ENCODE measurements at regions not wholly inside any gene's neighbourhood (a gene's known extent, or its start where the extent isn't known, plus 50 kb on each side); places are given as distances from the start of the nearest gene placed in this dataset.
"Not testable (repeated sequence)": the region's sequence is repeated elsewhere in the genome, so short reads cannot be mapped to it uniquely, and the experiment has no call there.

DNA sequence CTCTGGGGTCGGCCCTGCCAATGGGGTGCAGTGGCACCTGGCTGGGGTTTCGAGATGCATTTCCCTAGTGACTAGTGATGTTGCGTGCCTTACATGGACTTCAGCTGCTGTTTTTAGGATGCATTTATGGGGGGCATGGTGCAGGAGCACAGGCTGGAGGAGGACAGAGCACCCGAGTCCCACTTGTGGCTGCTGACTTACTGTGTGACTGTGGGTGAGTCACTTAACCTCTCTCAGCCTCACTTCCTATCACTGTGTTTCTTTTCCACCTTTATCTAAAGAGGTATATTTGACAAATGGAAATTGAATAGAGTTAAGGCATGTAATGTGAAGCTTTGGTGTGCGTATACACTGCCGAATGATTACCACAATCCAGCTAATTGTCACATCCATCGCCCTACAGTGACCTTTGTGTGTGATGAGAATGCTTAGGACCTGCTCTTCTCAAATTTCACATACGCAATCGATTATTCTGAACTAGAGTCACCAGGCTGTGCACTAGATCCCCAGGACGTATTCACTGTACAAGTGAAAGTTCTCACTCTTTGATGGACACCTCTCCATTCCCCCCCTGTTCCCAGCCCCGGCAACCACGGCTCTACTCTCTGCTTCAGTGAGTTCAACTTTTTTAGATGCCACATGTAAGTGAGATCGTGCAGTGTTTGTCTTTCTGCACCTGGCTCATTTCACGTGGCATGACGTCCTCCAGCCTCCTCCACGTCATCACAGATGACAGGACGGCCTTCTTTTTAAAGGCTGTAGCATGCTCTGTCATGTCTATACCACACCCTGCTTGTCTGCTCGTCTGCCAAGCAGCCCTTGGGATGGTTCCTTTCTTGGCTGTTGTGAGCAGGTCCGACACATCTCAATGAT, 202.3 kb downstream of the NPIPB11 start:
- H3K9me3 ChIP-seq (ENCODE audit: low read length); H3K36me3 ChIP-seq (replicated peaks in 1 of 2; ENCODE audit: control insufficient read depth in 1 of 2, insufficient read depth in 2 of 2, low read length in 2 of 2); ATAC-seq; CTCF ChIA-PET (ENCODE audit: low intra/inter-chr PET ratio, low total read pairs); H3K27ac ChIP-seq (ENCODE audit: extremely low read length, insufficient read depth, low read length); H3K27me3 ChIP-seq (ENCODE audit: control insufficient read depth in 1 of 2, insufficient read depth in 2 of 2, low read length in 2 of 2); intact Hi-C loops (cut with micrococcal nuclease; ENCODE audit: unreplicated experiment); H2AFZ ChIP-seq (ENCODE audit: low read length); DNase-seq (ENCODE audit: low spot score); H3K4me3 ChIP-seq (replicated peaks in 1 of 3; ENCODE audit: insufficient read depth in 1 of 3, low read depth in 2 of 3, low read length in 3 of 3); H3K9ac ChIP-seq (ENCODE audit: insufficient read depth, low read depth, low read length); POLR2A ChIA-PET; H4K20me1 ChIP-seq (ENCODE audit: insufficient read depth, low read length); H3K4me2 ChIP-seq (ENCODE audit: low read depth, low read length); H3K79me2 ChIP-seq (ENCODE audit: insufficient read depth, low read length); BruUV-seq (replicated peaks): not testable (repeated sequence)
- FAIRE-seq = peak; percentile 81
- 55% methylated on average over 19 of the region's 19 CpGs for WGBS (ENCODE audit: low lambda C conversion rate)
- in situ Hi-C loops (cut with HindIII; ENCODE audit: extremely low pct_ligation_motif_present, low pct_unique_long_range_greater_than_20kb) = loop anchor here (25.0 kb wide), 1 partner anchor 92 kb away; no protein-coding TSS in a partner anchor
- peaks cover 38% of the 10 kb centered on the region for H3K4me1 ChIP-seq (ENCODE audit: insufficient read depth, low read length)
- 0 out of 2 replicates have a peak, but pooled peaks have one; percentile 21 for TF ChIP-seq NFKB2 (CRISPR knock-in tag; IDR thresholded peaks at IDR 0.05; ENCODE audit: borderline replicate concordance)
- peak; percentile 57 for TF ChIP-seq ZNF768 (CRISPR knock-in tag; IDR thresholded peaks at IDR 0.05)

DNA sequence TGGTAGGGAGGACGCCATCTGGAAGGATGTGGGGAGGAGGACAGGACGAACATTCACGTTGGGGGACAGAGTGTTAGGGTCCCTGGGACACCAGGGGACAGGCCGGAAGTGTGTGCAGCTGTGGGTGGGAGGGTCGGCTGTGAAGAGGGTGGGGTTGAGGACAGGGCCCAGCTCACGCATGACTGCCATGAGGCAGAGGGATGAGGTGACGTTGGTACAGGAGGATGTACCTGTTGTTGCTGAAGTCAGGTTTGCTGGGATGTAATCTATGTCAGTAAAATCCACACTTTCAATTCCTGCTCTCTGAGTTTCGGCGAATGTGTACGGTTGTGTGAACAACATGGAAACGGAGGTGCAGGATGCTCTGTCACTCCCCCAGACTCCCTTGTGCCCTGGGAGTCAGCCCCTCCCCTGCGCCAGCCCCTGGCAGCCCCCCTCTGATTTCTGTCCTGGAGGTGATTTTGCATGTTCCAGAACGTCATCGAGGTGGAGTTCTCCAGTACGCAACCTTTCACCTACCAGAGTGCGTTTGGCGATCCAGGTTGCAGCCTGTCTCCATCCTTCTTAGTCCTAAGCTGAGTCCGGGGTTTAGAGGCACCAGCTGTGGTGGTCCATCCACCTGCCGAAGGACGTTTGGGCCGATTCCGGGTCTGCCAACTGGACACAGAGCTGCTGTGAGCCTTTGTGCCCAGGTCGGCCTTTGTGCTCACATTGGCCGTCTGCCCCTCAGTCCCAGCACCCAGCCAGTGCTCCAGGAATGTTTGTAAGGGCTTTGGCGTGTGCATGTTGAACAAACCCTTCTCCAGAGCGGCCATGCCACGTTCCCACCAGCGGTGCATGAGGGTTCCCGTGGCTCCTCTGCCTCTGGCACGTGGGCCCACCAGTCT, 203.2 kb downstream of the NPIPB11 start:
- H3K4me3 ChIP-seq (replicated peaks in 1 of 3; ENCODE audit: insufficient read depth in 1 of 3, low read depth in 2 of 3, low read length in 3 of 3); POLR2A ChIA-PET; H3K36me3 ChIP-seq (replicated peaks in 1 of 2; ENCODE audit: control insufficient read depth in 1 of 2, insufficient read depth in 2 of 2, low read length in 2 of 2); intact Hi-C loops (cut with micrococcal nuclease; ENCODE audit: unreplicated experiment); H3K9me3 ChIP-seq (ENCODE audit: low read length); H3K9ac ChIP-seq (ENCODE audit: insufficient read depth, low read depth, low read length); CTCF ChIA-PET (ENCODE audit: low intra/inter-chr PET ratio, low total read pairs); H2AFZ ChIP-seq (ENCODE audit: low read length); DNase-seq (ENCODE audit: low spot score); BruUV-seq (replicated peaks); ATAC-seq; H4K20me1 ChIP-seq (ENCODE audit: insufficient read depth, low read length); H3K79me2 ChIP-seq (ENCODE audit: insufficient read depth, low read length); FAIRE-seq; H3K27me3 ChIP-seq (ENCODE audit: control insufficient read depth in 1 of 2, insufficient read depth in 2 of 2, low read length in 2 of 2): not testable (repeated sequence)
- H3K4me2 ChIP-seq (ENCODE audit: low read depth, low read length) = peak overlapping the region; percentile 65
- in situ Hi-C loops (cut with HindIII; ENCODE audit: extremely low pct_ligation_motif_present, low pct_unique_long_range_greater_than_20kb) = loop anchor here (25.0 kb wide), 1 partner anchor 91 kb away; no protein-coding TSS in a partner anchor
- peak overlapping the region; percentile 53 for H3K27ac ChIP-seq (ENCODE audit: extremely low read length, insufficient read depth, low read length)
- 53% methylated on average over 25 of the region's 30 CpGs for WGBS (ENCODE audit: low lambda C conversion rate)
- peaks cover 38% of the 10 kb centered on the region for H3K4me1 ChIP-seq (ENCODE audit: insufficient read depth, low read length)

Data from HepG2 (cell line).